IMR-90 (cell line): ENCODE measurements at regions not wholly inside any gene's neighbourhood (a gene's known extent, or its start where the extent isn't known, plus 50 kb on each side); places are given as distances from the start of the nearest gene placed in this dataset.

Experiments used
- ATAC-seq: fragments of 200-7000 bp; cut with Tn5 transposase; 2 replicates; pipeline ENCODE4 v1.9.1; 2020; ENCODE audit warnings: low read depth, mild to moderate bottlenecking, moderate library complexity
- BruUV-seq: library from RNA; stranded (reverse); fragments of 400-500 nt; replicated peaks from 2 replicates; lab custom pipeline; 2021; lab: Mats Ljungman, UMichigan
- CTCF ChIA-PET: fragments of 300-600 bp; formaldehyde crosslinking; extraction: SDS; loops from one replicate; lab custom pipeline; 2021; ENCODE audit warnings: antibody characterized with exemption; lab: Yijun Ruan, JAX
- POLR2A ChIA-PET: fragments of 300-600 bp; sonication (Branson Sonifier 250); formaldehyde crosslinking; loops from one replicate; lab custom pipeline; 2022; ENCODE audit warnings: antibody characterized with exemption; ENCODE audit not compliant: unreplicated experiment; lab: Charles Lee
- DNase-seq: peaks from one replicate; pipeline ENCODE4 v3.0.0; 2013
- H2AFZ ChIP-seq: replicated peaks from 2 replicates; pipeline ENCODE3; 2013; ENCODE audit warnings: low read length, mild to moderate bottlenecking; ENCODE audit not compliant: poor library complexity
- H2AK5ac ChIP-seq: 2 replicates; pipeline ENCODE4 v1.6.1; 2013; ENCODE audit warnings: low read depth, low read length, inconsistent platforms
- H2AK9ac ChIP-seq: replicated peaks from 2 replicates; pipeline ENCODE3; 2013; ENCODE audit warnings: mild to moderate bottlenecking, low read depth, low read length, moderate library complexity; ENCODE audit not compliant: poor library complexity
- H2BK120ac ChIP-seq: 2 replicates; pipeline ENCODE4 v1.6.1; 2013; ENCODE audit warnings: low read depth, low read length, inconsistent platforms
- H2BK15ac ChIP-seq: 3 replicates; pipeline ENCODE4 v1.6.1; 2013; ENCODE audit warnings: low read depth, low read length, inconsistent platforms
- H2BK20ac ChIP-seq: 2 replicates; pipeline ENCODE4 v1.6.1; 2013; ENCODE audit warnings: low read depth, mild to moderate bottlenecking, inconsistent platforms, low read length, moderate library complexity
- H2BK5ac ChIP-seq: 2 replicates; pipeline ENCODE4 v1.6.1; 2013; ENCODE audit warnings: mild to moderate bottlenecking, low read depth, low read length, inconsistent platforms; ENCODE audit not compliant: poor library complexity, severe bottlenecking
- H3K14ac ChIP-seq: replicated peaks from 2 replicates; pipeline ENCODE4 v1.6.1; 2013; ENCODE audit warnings: low read depth, low read length, inconsistent platforms
- H3K18ac ChIP-seq: 2 replicates; pipeline ENCODE4 v1.6.1; 2013; ENCODE audit warnings: low read depth, low read length, control low read depth
- H3K23ac ChIP-seq: 2 replicates; pipeline ENCODE4 v1.6.1; 2013; ENCODE audit warnings: low read depth, low read length, inconsistent platforms
- H3K27ac ChIP-seq: 2 replicates; pipeline ENCODE4 v1.5.1; 2013; ENCODE audit warnings: mild to moderate bottlenecking, control low read depth, low read length; ENCODE audit not compliant: insufficient read depth
- H3K27me3 ChIP-seq: 2 replicates; pipeline ENCODE4 v1.6.1; 2013; ENCODE audit warnings: low read length; ENCODE audit not compliant: control insufficient read depth, insufficient read depth
- H3K36me3 ChIP-seq: 2 replicates; pipeline ENCODE4 v1.6.1; 2013; ENCODE audit warnings: low read length, mixed read lengths; ENCODE audit not compliant: control insufficient read depth, insufficient read depth
- H3K4ac ChIP-seq: 2 replicates; pipeline ENCODE4 v1.6.1; 2013; ENCODE audit warnings: low read depth, low read length, inconsistent platforms
- H3K4me1 ChIP-seq: 2 replicates; pipeline ENCODE4 v1.6.1; 2013; ENCODE audit warnings: low read length, mixed read lengths; ENCODE audit not compliant: control insufficient read depth, insufficient read depth
- H3K4me2 ChIP-seq: 2 replicates; pipeline ENCODE4 v1.6.1; 2013; ENCODE audit warnings: low read depth, mild to moderate bottlenecking, control low read depth, low read length, moderate library complexity
- H3K4me3 ChIP-seq: 2 replicates; pipeline ENCODE4 v1.5.1; 2013; ENCODE audit warnings: low read depth, mild to moderate bottlenecking, control low read depth, low read length, moderate library complexity; ENCODE audit not compliant: insufficient read depth
- H3K56ac ChIP-seq: 2 replicates; pipeline ENCODE4 v1.6.1; 2013; ENCODE audit warnings: low read length, inconsistent platforms; ENCODE audit not compliant: insufficient read depth; ENCODE audit errors: extremely low read depth
- H3K79me1 ChIP-seq, 2 experiments: 2 replicates each; pipeline ENCODE4 v1.6.1; 2013; ENCODE audit warnings: low read length in 2 of 2, inconsistent platforms in 1 of 2, low read depth in 1 of 2
- H3K9ac ChIP-seq: 2 replicates; pipeline ENCODE4 v1.6.1; 2013; ENCODE audit warnings: low read depth, low read length, control low read depth
- H3K9me1 ChIP-seq: 2 replicates; pipeline ENCODE4 v1.6.1; 2013; ENCODE audit warnings: low read length, inconsistent platforms; ENCODE audit not compliant: insufficient read depth
- H3K9me3 ChIP-seq: 2 replicates; pipeline ENCODE4 v1.6.1; 2013; ENCODE audit warnings: low read length; ENCODE audit not compliant: control insufficient read depth, insufficient read depth
- H4K20me1 ChIP-seq: 2 replicates; pipeline ENCODE4 v1.6.1; 2013; ENCODE audit warnings: low read length, inconsistent platforms; ENCODE audit not compliant: insufficient read depth
- H4K5ac ChIP-seq: 2 replicates; pipeline ENCODE4 v1.6.1; 2013; ENCODE audit warnings: mild to moderate bottlenecking, low read depth, low read length, control low read depth
- H4K8ac ChIP-seq, 2 experiments: 2 replicates each; pipeline ENCODE4 v1.6.1; 2013; ENCODE audit warnings: low read depth in 2 of 2, low read length in 2 of 2, control low read depth in 1 of 2, inconsistent platforms in 1 of 2
- H4K91ac ChIP-seq: 2 replicates; pipeline ENCODE4 v1.6.1; 2013; ENCODE audit warnings: low read depth, low read length, inconsistent platforms; ENCODE audit not compliant: insufficient read depth
- BHLHE40 ChIP-seq: fragments of 150-350 bp; IDR thresholded peaks from 2 replicates; pipeline ENCODE4 v1.6.1; 2016; ENCODE audit warnings: mild to moderate bottlenecking, low read depth, low read length
- CEBPB ChIP-seq: IDR thresholded peaks from 2 replicates; pipeline ENCODE4 v1.6.1; 2012; ENCODE audit warnings: low read depth, low read length, improper control_type of control experiment
- CHD1 ChIP-seq: IDR thresholded peaks from 2 replicates; pipeline ENCODE4 v1.6.1; 2012; ENCODE audit warnings: low read depth, low read length, improper control_type of control experiment
- CTCF ChIP-seq: conservative IDR thresholded peaks from 2 replicates; pipeline ENCODE4 v1.5.1; 2012; ENCODE audit warnings: mild to moderate bottlenecking, low read depth, low read length, improper control_type of control experiment
- ELK1 ChIP-seq: fragments of 150-350 bp; IDR thresholded peaks from 2 replicates; pipeline ENCODE4 v1.6.1; 2016; ENCODE audit warnings: low read depth, mild to moderate bottlenecking, low read length, moderate library complexity, borderline replicate concordance
- FOS ChIP-seq: fragments of 150-350 bp; IDR thresholded peaks from 2 replicates; pipeline ENCODE4 v1.6.1; 2016; ENCODE audit warnings: low read depth, low read length
- MAFK ChIP-seq: IDR thresholded peaks from 2 replicates; pipeline ENCODE4 v1.6.1; 2012; ENCODE audit warnings: low read depth, low read length, improper control_type of control experiment
- MAZ ChIP-seq: IDR thresholded peaks from 2 replicates; pipeline ENCODE4 v1.6.1; 2012; ENCODE audit warnings: low read depth, mild to moderate bottlenecking, low read length, improper control_type of control experiment, moderate library complexity, borderline replicate concordance
- MXI1 ChIP-seq: IDR thresholded peaks from 2 replicates; pipeline ENCODE4 v1.6.1; 2012; ENCODE audit warnings: low read depth, mild to moderate bottlenecking, low read length, moderate library complexity, borderline replicate concordance
- NFE2L2 ChIP-seq: fragments of 150-350 bp; IDR thresholded peaks from 2 replicates; pipeline ENCODE4 v1.6.1; 2016; ENCODE audit warnings: low read depth, mild to moderate bottlenecking, low read length
- POLR2A ChIP-seq: IDR thresholded peaks from 2 replicates; pipeline ENCODE4 v1.6.1; 2012; ENCODE audit warnings: mild to moderate bottlenecking, low read depth, low read length
- RAD21 ChIP-seq: IDR thresholded peaks from 2 replicates; pipeline ENCODE4 v1.6.1; 2012; ENCODE audit warnings: low read length, improper control_type of control experiment
- RCOR1 ChIP-seq: IDR thresholded peaks from 2 replicates; pipeline ENCODE4 v1.6.1; 2012; ENCODE audit warnings: mild to moderate bottlenecking, low read length, improper control_type of control experiment; ENCODE audit not compliant: insufficient replicate concordance
- RFX5 ChIP-seq: IDR thresholded peaks from 2 replicates; pipeline ENCODE4 v1.8.0; 2012; ENCODE audit warnings: low read depth, mild to moderate bottlenecking, low read length, moderate library complexity
- SMC3 ChIP-seq: fragments of 150-350 bp; IDR thresholded peaks from 2 replicates; pipeline ENCODE4 v1.6.1; 2016; ENCODE audit warnings: low read depth, mild to moderate bottlenecking, antibody characterized with exemption, low read length, moderate library complexity
- USF2 ChIP-seq: fragments of 150-350 bp; IDR thresholded peaks from 2 replicates; pipeline ENCODE4 v1.6.1; 2017; ENCODE audit warnings: mild to moderate bottlenecking, antibody characterized with exemption, low read length, low read depth
- dilution Hi-C: fragments of 300-500 bp; cut with HindIII; formaldehyde crosslinking; loops from one replicate; pipeline ENCODE4 v1.14.3; 2018; ENCODE audit warnings: low sequenced_read_pairs; ENCODE audit not compliant: unreplicated experiment
- in situ Hi-C: fragments of 300-500 bp; cut with MboI; formaldehyde crosslinking; loops from 3 replicates; pipeline ENCODE4 v1.14.3; 2019; ENCODE audit warnings: low sequenced_read_pairs, inconsistent platforms, mixed read lengths
- intact Hi-C: fragments of 100-400 bp; cut with micrococcal nuclease; formaldehyde crosslinking; loops from 2 replicates; pipeline ENCODE4 v1.10.0; 2022

GRCh38 chr17:79244665-79245064 lies 170.0 kb downstream of the ENGASE start:
- Histone ChIP-seq H2AFZ (no peak overlapping the region), H2BK20ac (no peak overlapping the region), H3K4me3 (no peak overlapping the region), H3K9ac (no peak overlapping the region), H3K4me1 (no peaks in the 10 kb centered on the region), H3K14ac (no peak overlapping the region), H3K27me3 (peaks cover 1% of the 10 kb centered on the region; the same call in 1 of the 2 replicates), H3K4ac (no peak overlapping the region), H3K4me2 (no peak overlapping the region), H3K79me1 (no peaks in the 10 kb centered on the region), H3K27ac (no peak overlapping the region), H4K20me1 (no peaks in the 10 kb centered on the region), H2AK5ac (no peak overlapping the region), H3K18ac (no peak overlapping the region), H2AK9ac (no peak overlapping the region), H4K8ac (no peak overlapping the region), H3K56ac (no peak overlapping the region), H2BK15ac (no peak overlapping the region), H3K23ac (no peak overlapping the region), H3K9me3 (no peaks in the 10 kb centered on the region), H2BK120ac (no peak overlapping the region), H4K5ac (no peak overlapping the region), H4K91ac (no peak overlapping the region), H3K9me1 (no peaks in the 10 kb centered on the region), H2BK5ac (no peak overlapping the region), H3K36me3 (no peaks in the 10 kb centered on the region)
- intact Hi-C loops, result no loop called here
- POLR2A ChIA-PET, result no interaction called here
- CTCF ChIA-PET, result no interaction called here
- TF ChIP-seq RAD21 (no peak), MXI1 (no peak), USF2 (no peak), CEBPB (no peak), CHD1 (no peak), POLR2A (no peak), FOS (no peak), BHLHE40 (no peak), CTCF (no peak), RFX5 (no peak), ELK1 (no peak), MAFK (no peak), MAZ (no peak), SMC3 (no peak), NFE2L2 (no peak), RCOR1 (no peak)
- ATAC-seq, result no peak
- in situ Hi-C loops, result no loop called here
- no TSS peak for BruUV-seq
- dilution Hi-C loops, result no loop called here
- no peak for DNase-seq
